ENCODE measurements at regions not wholly inside any gene's neighbourhood (a gene's known extent, or its start where the extent isn't known, plus 50 kb on each side); places are given as distances from the start of the nearest gene placed in this dataset.

DNA sequence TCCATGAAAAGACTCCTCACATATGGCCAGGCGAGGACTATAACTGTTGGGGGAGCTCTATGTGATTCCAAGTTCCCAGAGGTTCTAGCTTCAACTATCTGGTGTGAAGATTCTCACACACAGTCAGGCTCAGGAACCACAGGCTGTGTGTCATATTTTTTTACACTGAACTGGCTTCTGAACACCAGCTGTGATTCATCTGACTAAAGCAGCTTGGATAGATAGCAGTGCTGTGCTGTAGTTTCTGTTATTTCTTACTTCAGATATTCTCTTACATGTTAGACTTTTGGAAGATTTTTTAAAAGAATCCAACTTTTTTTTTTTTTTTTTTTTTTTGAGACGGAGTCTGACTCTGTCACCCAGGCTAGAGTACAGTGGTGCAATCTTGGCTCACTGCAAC lies 140.7 kb upstream of the MCHR2 start:
- TF ChIP-seq, protein P1, sequence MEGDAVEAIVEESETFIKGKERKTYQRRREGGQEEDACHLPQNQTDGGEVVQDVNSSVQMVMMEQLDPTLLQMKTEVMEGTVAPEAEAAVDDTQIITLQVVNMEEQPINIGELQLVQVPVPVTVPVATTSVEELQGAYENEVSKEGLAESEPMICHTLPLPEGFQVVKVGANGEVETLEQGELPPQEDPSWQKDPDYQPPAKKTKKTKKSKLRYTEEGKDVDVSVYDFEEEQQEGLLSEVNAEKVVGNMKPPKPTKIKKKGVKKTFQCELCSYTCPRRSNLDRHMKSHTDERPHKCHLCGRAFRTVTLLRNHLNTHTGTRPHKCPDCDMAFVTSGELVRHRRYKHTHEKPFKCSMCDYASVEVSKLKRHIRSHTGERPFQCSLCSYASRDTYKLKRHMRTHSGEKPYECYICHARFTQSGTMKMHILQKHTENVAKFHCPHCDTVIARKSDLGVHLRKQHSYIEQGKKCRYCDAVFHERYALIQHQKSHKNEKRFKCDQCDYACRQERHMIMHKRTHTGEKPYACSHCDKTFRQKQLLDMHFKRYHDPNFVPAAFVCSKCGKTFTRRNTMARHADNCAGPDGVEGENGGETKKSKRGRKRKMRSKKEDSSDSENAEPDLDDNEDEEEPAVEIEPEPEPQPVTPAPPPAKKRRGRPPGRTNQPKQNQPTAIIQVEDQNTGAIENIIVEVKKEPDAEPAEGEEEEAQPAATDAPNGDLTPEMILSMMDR (conservative IDR thresholded peaks at IDR 0.05 in 1 of 2, IDR thresholded peaks at IDR 0.05 in 1 of 2; ENCODE audit: extremely low read depth in 1 of 2, insufficient read depth in 1 of 2, low read depth in 1 of 2, low read length in 2 of 2): no peak
- TF ChIP-seq EZH2 (IDR thresholded peaks at IDR 0.05; ENCODE audit: borderline replicate concordance, low read length): no peak
